ENCODE measurements at regions not wholly inside any gene's neighbourhood (a gene's known extent, or its start where the extent isn't known, plus 50 kb on each side); places are given as distances from the start of the nearest gene placed in this dataset.

- TF ChIP-seq, protein P1, sequence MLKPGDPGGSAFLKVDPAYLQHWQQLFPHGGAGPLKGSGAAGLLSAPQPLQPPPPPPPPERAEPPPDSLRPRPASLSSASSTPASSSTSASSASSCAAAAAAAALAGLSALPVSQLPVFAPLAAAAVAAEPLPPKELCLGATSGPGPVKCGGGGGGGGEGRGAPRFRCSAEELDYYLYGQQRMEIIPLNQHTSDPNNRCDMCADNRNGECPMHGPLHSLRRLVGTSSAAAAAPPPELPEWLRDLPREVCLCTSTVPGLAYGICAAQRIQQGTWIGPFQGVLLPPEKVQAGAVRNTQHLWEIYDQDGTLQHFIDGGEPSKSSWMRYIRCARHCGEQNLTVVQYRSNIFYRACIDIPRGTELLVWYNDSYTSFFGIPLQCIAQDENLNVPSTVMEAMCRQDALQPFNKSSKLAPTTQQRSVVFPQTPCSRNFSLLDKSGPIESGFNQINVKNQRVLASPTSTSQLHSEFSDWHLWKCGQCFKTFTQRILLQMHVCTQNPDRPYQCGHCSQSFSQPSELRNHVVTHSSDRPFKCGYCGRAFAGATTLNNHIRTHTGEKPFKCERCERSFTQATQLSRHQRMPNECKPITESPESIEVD (tag by site-specific recombination; IDR thresholded peaks at IDR 0.05), result no peak
- TF ChIP-seq ZEB2 (tag by site-specific recombination; IDR thresholded peaks at IDR 0.05) (no peak), ZNF214 (tag by site-specific recombination; IDR thresholded peaks at IDR 0.05; ENCODE audit: borderline replicate concordance) (no peak), ZNF621 (tag by site-specific recombination; IDR thresholded peaks at IDR 0.05) (no peak), ZFP37 (tag by site-specific recombination; IDR thresholded peaks at IDR 0.05) (no peak), ZBTB7A (tag by site-specific recombination; IDR thresholded peaks at IDR 0.05; ENCODE audit: low read depth) (no peak), ZNF571 (tag by site-specific recombination; IDR thresholded peaks at IDR 0.05) (no peak), ZNF19 (tag by site-specific recombination; IDR thresholded peaks at IDR 0.05; ENCODE audit: low read depth) (no peak), REST (tag by site-specific recombination; IDR thresholded peaks at IDR 0.05) (no peak)
- TF ChIP-seq, protein P2, sequence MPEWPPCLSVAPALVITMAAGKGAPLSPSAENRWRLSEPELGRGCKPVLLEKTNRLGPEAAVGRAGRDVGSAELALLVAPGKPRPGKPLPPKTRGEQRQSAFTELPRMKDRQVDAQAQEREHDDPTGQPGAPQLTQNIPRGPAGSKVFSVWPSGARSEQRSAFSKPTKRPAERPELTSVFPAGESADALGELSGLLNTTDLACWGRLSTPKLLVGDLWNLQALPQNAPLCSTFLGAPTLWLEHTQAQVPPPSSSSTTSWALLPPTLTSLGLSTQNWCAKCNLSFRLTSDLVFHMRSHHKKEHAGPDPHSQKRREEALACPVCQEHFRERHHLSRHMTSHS (tag by site-specific recombination; IDR thresholded peaks at IDR 0.05), result no peak
- TF ChIP-seq, protein P3, sequence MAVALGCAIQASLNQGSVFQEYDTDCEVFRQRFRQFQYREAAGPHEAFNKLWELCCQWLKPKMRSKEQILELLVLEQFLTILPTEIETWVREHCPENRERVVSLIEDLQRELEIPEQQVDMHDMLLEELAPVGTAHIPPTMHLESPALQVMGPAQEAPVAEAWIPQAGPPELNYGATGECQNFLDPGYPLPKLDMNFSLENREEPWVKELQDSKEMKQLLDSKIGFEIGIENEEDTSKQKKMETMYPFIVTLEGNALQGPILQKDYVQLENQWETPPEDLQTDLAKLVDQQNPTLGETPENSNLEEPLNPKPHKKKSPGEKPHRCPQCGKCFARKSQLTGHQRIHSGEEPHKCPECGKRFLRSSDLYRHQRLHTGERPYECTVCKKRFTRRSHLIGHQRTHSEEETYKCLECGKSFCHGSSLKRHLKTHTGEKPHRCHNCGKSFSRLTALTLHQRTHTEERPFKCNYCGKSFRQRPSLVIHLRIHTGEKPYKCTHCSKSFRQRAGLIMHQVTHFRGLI (tag by site-specific recombination; IDR thresholded peaks at IDR 0.05), result no peak
These were observed 208.0 kb downstream of the NR2F2 start (continued) for GRCh38 chr15:96538491-96538890.

DNA sequence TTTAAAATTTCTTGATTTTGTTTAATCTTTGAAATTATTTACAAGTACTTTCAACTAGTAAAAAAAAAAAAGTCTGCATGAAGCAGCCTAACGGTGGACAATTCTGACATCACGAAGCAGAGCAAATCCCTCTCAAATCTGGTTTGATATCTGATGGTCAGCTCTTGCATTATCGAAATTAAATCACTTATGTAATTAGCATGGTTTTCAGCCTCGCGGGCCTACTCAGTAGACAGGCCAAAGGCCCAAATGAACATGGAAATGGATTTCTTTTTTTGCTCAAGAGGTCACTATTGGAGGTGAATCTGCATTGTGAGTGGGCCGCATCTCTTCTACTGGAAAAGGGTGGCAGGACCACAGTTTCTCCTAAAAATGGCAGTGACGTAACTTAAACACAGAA is 209.8 kb downstream of the NR2F2 start:
- ChIA-PET POLR2A (no interaction called here), CTCF (no interaction called here)
- no peak overlapping the region for H3K4me3 ChIP-seq (ENCODE audit: low read depth, low read length)
- no peaks in the 10 kb centered on the region for H3K9me3 ChIP-seq (ENCODE audit: control insufficient read depth, insufficient read depth, low read depth, low read length)
- no peak overlapping the region for H3K27ac ChIP-seq (ENCODE audit: extremely low read depth, low read depth, low read length)
- TF ChIP-seq BCL11A (tag by site-specific recombination; IDR thresholded peaks at IDR 0.05; ENCODE audit: low read depth), result no peak
- no peak for TF ChIP-seq KLF10 (tag by site-specific recombination; IDR thresholded peaks at IDR 0.05)
- no peak for TF ChIP-seq WT1 (tag by site-specific recombination; IDR thresholded peaks at IDR 0.05)
- TF ChIP-seq ZNF311 (tag by site-specific recombination; IDR thresholded peaks at IDR 0.05; ENCODE audit: borderline replicate concordance), result no peak
- TF ChIP-seq KLF9 (tag by site-specific recombination; IDR thresholded peaks at IDR 0.05; ENCODE audit: low read depth), result no peak
- TF ChIP-seq ZNF624 (tag by site-specific recombination; IDR thresholded peaks at IDR 0.05), result no peak
- TF ChIP-seq ZNF350 (tag by site-specific recombination; IDR thresholded peaks at IDR 0.05), result no peak
- no peak for TF ChIP-seq ZBTB48 (tag by site-specific recombination; IDR thresholded peaks at IDR 0.05)
- no peak for TF ChIP-seq ZNF692 (tag by site-specific recombination; IDR thresholded peaks at IDR 0.05)
- TF ChIP-seq IKZF3 (tag by site-specific recombination; IDR thresholded peaks at IDR 0.05), result no peak
- no peak for TF ChIP-seq ZNF473 (tag by site-specific recombination; IDR thresholded peaks at IDR 0.05)
- no peak for TF ChIP-seq SCRT2 (tag by site-specific recombination; IDR thresholded peaks at IDR 0.05)
- TF ChIP-seq ZSCAN16 (tag by site-specific recombination; IDR thresholded peaks at IDR 0.05), result no peak
- TF ChIP-seq ZNF423 (tag by site-specific recombination; IDR thresholded peaks at IDR 0.05), result no peak
- no peak for TF ChIP-seq ZNF335 (tag by site-specific recombination; conservative IDR thresholded peaks at IDR 0.05)
- TF ChIP-seq ZNF146 (tag by site-specific recombination; IDR thresholded peaks at IDR 0.05), result no peak
- no peak for TF ChIP-seq ZFHX2 (tag by site-specific recombination; conservative IDR thresholded peaks at IDR 0.05)
- TF ChIP-seq ZNF747 (tag by site-specific recombination; IDR thresholded peaks at IDR 0.05), result no peak
- no peak for TF ChIP-seq ZXDB (tag by site-specific recombination; IDR thresholded peaks at IDR 0.05)
- H3K36me3 ChIP-seq (ENCODE audit: control insufficient read depth in 2 of 2, insufficient read depth in 1 of 2, low read length in 2 of 2), result no peaks in the 10 kb centered on the region
- H3K4me1 ChIP-seq (ENCODE audit: control insufficient read depth, insufficient read depth, low read length), result no peaks in the 10 kb centered on the region

Measured in HEK293 (cell line).